ENCODE measurements at regions not wholly inside any gene's neighbourhood (a gene's known extent, or its start where the extent isn't known, plus 50 kb on each side); places are given as distances from the start of the nearest gene placed in this dataset.

GRCh38 chr1:57770236-57770635 is 346.4 kb upstream of the DAB1 start:
- no peaks in the 10 kb centered on the region for H3K9me3 ChIP-seq
- no peak for DNase-seq (ENCODE audit: extremely low spot score in 2 of 2)
- TF ChIP-seq CTCF (IDR thresholded peaks at IDR 0.05) (no peak), POLR2A (IDR thresholded peaks at IDR 0.05) (no peak), POLR2AphosphoS5 (IDR thresholded peaks at IDR 0.05; ENCODE audit: insufficient read depth in 1 of 2, low read depth in 1 of 2) (no peak)
- no peaks in the 10 kb centered on the region for H3K4me1 ChIP-seq
- H3K27ac ChIP-seq, result no peak overlapping the region
- intact Hi-C loops (cut with DNase I), result no loop called here
- no peaks in the 10 kb centered on the region for H3K36me3 ChIP-seq
- no peaks in the 10 kb centered on the region for H3K27me3 ChIP-seq
- H3K4me3 ChIP-seq, result no peak overlapping the region

- no peaks in the 10 kb centered on the region for H3K27me3 ChIP-seq
- H3K36me3 ChIP-seq, result no peaks in the 10 kb centered on the region
- intact Hi-C loops (cut with DNase I), result no loop called here
- TF ChIP-seq POLR2AphosphoS5 (IDR thresholded peaks at IDR 0.05; ENCODE audit: insufficient read depth in 1 of 2, low read depth in 1 of 2), result no peak
- no peak for TF ChIP-seq POLR2A (IDR thresholded peaks at IDR 0.05)
- no peak for TF ChIP-seq CTCF (IDR thresholded peaks at IDR 0.05)
- H3K4me1 ChIP-seq, result no peaks in the 10 kb centered on the region
- H3K9me3 ChIP-seq, result no peaks in the 10 kb centered on the region
- no peak overlapping the region for H3K27ac ChIP-seq
- no peak overlapping the region for H3K4me3 ChIP-seq
- no peak for DNase-seq (ENCODE audit: extremely low spot score in 2 of 2)
These were observed 337.8 kb upstream of the DAB1 start for GRCh38 chr1:57761628-57762027.

GRCh38 chr1:57752843-57753242 is 329.0 kb upstream of the DAB1 start:
- no peaks in the 10 kb centered on the region for H3K36me3 ChIP-seq
- DNase-seq (ENCODE audit: extremely low spot score in 2 of 2), result no peak
- H3K27ac ChIP-seq, result no peak overlapping the region
- H3K27me3 ChIP-seq, result no peaks in the 10 kb centered on the region
- intact Hi-C loops (cut with DNase I), result no loop called here
- no peaks in the 10 kb centered on the region for H3K9me3 ChIP-seq
- no peaks in the 10 kb centered on the region for H3K4me1 ChIP-seq
- TF ChIP-seq CTCF (IDR thresholded peaks at IDR 0.05), result no peak
- no peak for TF ChIP-seq POLR2A (IDR thresholded peaks at IDR 0.05)
- TF ChIP-seq POLR2AphosphoS5 (IDR thresholded peaks at IDR 0.05; ENCODE audit: insufficient read depth in 1 of 2, low read depth in 1 of 2), result no peak
- H3K4me3 ChIP-seq, result no peak overlapping the region

- no peak for TF ChIP-seq POLR2AphosphoS5 (IDR thresholded peaks at IDR 0.05; ENCODE audit: insufficient read depth in 1 of 2, low read depth in 1 of 2)
- no peak for TF ChIP-seq POLR2A (IDR thresholded peaks at IDR 0.05)
- TF ChIP-seq CTCF (IDR thresholded peaks at IDR 0.05), result no peak
- DNase-seq (ENCODE audit: extremely low spot score in 2 of 2), result no peak
- Histone ChIP-seq H3K4me1 (no peaks in the 10 kb centered on the region), H3K27me3 (no peaks in the 10 kb centered on the region), H3K9me3 (no peaks in the 10 kb centered on the region), H3K27ac (no peak overlapping the region), H3K36me3 (no peaks in the 10 kb centered on the region), H3K4me3 (no peak overlapping the region)
- intact Hi-C loops (cut with DNase I), result no loop called here
These were observed 324.9 kb upstream of the DAB1 start for GRCh38 chr1:57748719-57749118.

- H3K36me3 ChIP-seq, result no peaks in the 10 kb centered on the region
- TF ChIP-seq POLR2AphosphoS5 (IDR thresholded peaks at IDR 0.05; ENCODE audit: insufficient read depth in 1 of 2, low read depth in 1 of 2), result no peak
- TF ChIP-seq POLR2A (IDR thresholded peaks at IDR 0.05), result no peak
- no peak for TF ChIP-seq CTCF (IDR thresholded peaks at IDR 0.05)
- no peaks in the 10 kb centered on the region for H3K4me1 ChIP-seq
- no peak overlapping the region for H3K27ac ChIP-seq
- intact Hi-C loops (cut with DNase I), result no loop called here
- no peak overlapping the region for H3K4me3 ChIP-seq
- no peak for DNase-seq (ENCODE audit: extremely low spot score in 2 of 2)
- H3K9me3 ChIP-seq, result no peaks in the 10 kb centered on the region
- no peaks in the 10 kb centered on the region for H3K27me3 ChIP-seq
These were observed 324.0 kb upstream of the DAB1 start for GRCh38 chr1:57747818-57748217.

Measured in vagina (tissue), 2 donors.